Nucleus accumbens (tissue), 56 donors: ENCODE measurements at regions not wholly inside any gene's neighbourhood (a gene's known extent, or its start where the extent isn't known, plus 50 kb on each side); places are given as distances from the start of the nearest gene placed in this dataset.
"Not testable (repeated sequence)": the region's sequence is repeated elsewhere in the genome, so short reads cannot be mapped to it uniquely, and the experiment has no call there.

Experiments
- DNase-seq, 56 donors: peaks; one replicate each; lab custom pipeline; 2025; lab: John Stamatoyannopoulos, UW

GRCh38 chr15:36024031-36024688 is 478.2 kb upstream of the DPH6 start:
- DNase-seq = peak in 7 of 56 donors; percentile 0 to 14 (median 2)

GRCh38 chr15:36026627-36027283 is 480.8 kb upstream of the DPH6 start:
- DNase-seq = no peak

- no peak for DNase-seq
Observed at GRCh38 chr15:36029606-36030210, 483.7 kb upstream of the DPH6 start.

- DNase-seq = no peak
Observed at GRCh38 chr15:36039996-36040572, 494.1 kb upstream of the DPH6 start.

GRCh38 chr15:36047018-36047716 is 501.2 kb upstream of the DPH6 start:
- DNase-seq = not testable (repeated sequence)

- no peak for DNase-seq
Observed at GRCh38 chr15:36050899-36051298, 504.9 kb upstream of the DPH6 start.

GRCh38 chr15:36052641-36053040 is 506.7 kb upstream of the DPH6 start:
- not testable (repeated sequence) for DNase-seq

- no peak for DNase-seq
Observed at GRCh38 chr15:36053746-36054145, 507.8 kb upstream of the DPH6 start.

- no peak for DNase-seq
Observed at GRCh38 chr15:36059596-36059995, 513.6 kb upstream of the DPH6 start.

GRCh38 chr15:36062357-36062756 is 516.4 kb upstream of the DPH6 start:
- DNase-seq = no peak

GRCh38 chr15:36066757-36067156 is 512.7 kb upstream of the CDIN1 start:
- DNase-seq = no peak

GRCh38 chr15:36067483-36068274 is 511.7 kb upstream of the CDIN1 start:
- no peak for DNase-seq

GRCh38 chr15:36075333-36075732 is 504.1 kb upstream of the CDIN1 start:
- no peak for DNase-seq

- no peak for DNase-seq
Observed at GRCh38 chr15:36079021-36079420, 500.4 kb upstream of the CDIN1 start.

- no peak for DNase-seq
Observed at GRCh38 chr15:36080759-36081158, 498.7 kb upstream of the CDIN1 start.

GRCh38 chr15:36090286-36090946 is 489.0 kb upstream of the CDIN1 start:
- DNase-seq = no peak

- no peak for DNase-seq
Observed at GRCh38 chr15:36106640-36107335, 472.6 kb upstream of the CDIN1 start.

GRCh38 chr15:36108541-36108940 is 470.9 kb upstream of the CDIN1 start:
- DNase-seq = no peak
